ENCODE measurements at regions not wholly inside any gene's neighbourhood (a gene's known extent, or its start where the extent isn't known, plus 50 kb on each side); places are given as distances from the start of the nearest gene placed in this dataset.

- DNase-seq: no peak
Measured at GRCh38 chr9:26477963-26478362, 414.6 kb downstream of the CAAP1 start.

GRCh38 chr9:26471261-26471660, 421.3 kb downstream of the CAAP1 start:
- DNase-seq: no peak

DNA sequence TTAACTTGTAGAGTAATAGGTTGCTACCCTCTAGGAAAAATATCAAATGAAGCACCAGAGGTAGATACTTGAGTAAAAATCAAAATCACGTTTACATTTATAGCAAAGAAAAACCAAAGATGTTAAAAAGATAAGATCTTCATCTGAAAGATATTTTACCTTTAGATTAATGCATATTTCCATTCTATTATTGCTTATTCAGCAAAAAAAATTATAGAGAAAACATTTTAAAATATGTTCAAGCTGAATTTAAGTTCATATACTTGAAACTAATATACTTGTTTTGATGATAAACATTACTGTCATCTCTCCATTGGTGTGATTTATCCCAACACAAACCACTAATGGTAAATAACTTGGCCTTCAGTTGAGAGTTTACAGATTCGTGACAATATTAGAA, 422.3 kb downstream of the CAAP1 start:
- DNase-seq: no peak

- no peak for DNase-seq
Measured at GRCh38 chr9:26463837-26464236, 428.8 kb downstream of the CAAP1 start.

GRCh38 chr9:26462751-26463150, 429.9 kb downstream of the CAAP1 start:
- DNase-seq: no peak

- DNase-seq: no peak
Measured at GRCh38 chr9:26462213-26462612, 430.4 kb downstream of the CAAP1 start.

DNA sequence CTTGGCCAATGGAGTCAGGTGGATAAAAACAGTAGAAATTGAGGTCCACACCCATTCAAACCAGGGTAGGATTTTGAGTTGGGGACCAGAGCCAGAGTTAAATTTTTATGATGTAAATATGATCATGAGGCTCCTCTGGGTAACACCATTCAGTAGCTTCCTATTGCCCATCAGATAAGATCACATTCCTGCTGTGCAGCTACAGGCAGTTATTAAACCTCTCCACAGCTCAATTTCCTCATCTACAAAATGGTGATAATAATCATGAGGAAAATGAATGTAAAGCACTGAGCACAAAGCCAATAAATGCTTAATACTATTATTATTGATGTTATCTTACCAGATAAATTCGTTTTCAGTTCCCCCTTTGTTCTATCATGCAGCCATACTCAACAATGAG, 432.0 kb downstream of the CAAP1 start:
- DNase-seq: no peak

- no peak for DNase-seq
Measured at GRCh38 chr9:26459959-26460358, 432.6 kb downstream of the CAAP1 start.

DNA sequence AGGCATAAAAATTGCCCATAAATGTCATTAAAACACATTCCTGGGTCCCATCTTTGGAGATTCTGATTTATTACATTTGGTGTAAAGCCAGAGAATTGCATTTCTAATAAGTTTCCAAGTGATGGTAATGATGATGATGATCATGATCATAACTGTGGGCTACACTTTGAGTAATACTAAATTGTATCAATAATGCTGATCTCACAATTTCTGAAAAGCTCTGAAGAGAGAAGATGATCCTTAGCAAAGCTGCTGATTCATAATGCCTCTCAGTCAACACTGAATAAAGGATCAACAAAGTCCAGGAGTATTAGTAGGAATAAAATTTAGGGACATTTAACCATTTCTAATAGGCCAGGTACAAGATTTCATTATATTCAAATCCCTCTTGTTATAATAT, 434.5 kb downstream of the CAAP1 start:
- DNase-seq: no peak

DNA sequence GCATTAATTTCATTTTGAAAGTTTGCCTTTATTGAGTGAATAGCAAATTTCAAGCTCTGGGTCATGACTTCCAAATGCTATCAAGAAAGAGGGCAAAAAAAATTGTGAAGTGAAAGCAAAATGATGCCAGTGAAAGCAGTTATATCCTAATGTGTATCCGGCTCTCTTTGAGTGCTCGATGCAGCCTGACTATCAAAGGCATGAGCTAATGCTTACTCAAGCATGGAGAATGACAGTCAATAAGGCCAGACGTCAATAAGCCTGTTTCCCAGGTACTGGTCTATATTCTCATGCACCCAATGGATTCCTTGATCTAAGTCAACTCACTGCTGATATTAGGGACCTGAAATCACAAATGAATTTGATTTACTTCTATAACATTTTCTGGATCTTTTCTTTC, 435.5 kb downstream of the CAAP1 start:
- no peak for DNase-seq

DNA sequence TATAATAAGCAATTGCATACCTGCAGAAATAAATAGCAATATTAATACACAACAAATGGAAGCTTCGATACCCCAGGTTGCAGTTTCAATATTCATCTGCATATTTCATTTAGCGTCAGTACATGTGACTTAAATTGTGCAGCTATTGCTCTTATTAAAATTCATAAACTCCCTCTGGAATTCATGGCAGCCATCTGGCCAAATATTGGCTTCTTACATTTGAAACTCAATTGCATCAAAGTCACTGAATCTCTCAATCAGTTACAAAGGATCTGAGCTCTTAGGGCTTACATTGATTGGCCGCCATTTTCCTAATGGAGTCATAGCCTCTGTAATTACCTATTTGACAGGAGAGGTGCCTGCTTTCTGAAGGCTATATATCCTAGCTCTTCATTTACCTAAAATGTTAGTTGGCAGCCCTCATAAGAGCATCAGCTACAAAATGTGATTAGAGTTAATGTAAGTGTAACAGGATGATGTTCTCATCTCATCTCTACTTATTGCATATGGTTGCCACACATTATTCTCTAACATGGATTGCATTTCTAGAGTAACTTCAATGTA, 453.5 kb downstream of the CAAP1 start:
- DNase-seq: no peak

DNA sequence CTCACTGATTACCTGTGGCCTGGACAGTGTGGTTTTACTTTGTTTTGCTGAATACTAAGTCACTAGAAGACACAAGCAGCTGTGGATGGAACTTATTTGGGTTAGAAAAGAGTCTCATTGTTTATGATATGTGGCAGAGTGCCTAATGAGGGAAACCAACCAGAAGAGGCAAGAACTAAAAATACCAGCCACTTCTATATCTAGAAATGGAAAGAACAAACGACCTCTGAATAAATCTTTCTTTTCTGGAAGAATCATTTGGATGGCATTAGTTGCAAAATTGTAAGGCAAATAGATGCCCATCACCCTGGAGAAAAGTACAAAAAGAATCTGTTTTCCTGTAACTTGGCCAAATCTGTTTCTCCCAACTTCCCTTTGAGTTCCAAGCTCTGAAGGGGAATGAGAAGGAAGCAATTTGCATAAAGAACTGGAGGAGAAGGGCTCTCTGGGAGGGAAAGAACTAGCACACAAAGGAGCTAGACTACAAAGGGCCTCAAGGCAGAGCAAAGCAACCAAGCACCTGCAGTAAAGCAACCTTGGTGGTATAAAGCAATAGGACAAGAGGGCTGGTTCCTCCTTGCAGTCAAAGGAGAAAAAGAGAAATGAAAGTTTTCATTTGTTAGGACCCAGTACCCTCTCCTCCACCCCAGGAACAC, 455.4 kb downstream of the CAAP1 start:
- no peak for DNase-seq

- DNase-seq: no peak
Measured at GRCh38 chr9:26426551-26427131, 466.0 kb downstream of the CAAP1 start.

GRCh38 chr9:26418480-26418879, 474.1 kb downstream of the CAAP1 start:
- no peak for DNase-seq

DNA sequence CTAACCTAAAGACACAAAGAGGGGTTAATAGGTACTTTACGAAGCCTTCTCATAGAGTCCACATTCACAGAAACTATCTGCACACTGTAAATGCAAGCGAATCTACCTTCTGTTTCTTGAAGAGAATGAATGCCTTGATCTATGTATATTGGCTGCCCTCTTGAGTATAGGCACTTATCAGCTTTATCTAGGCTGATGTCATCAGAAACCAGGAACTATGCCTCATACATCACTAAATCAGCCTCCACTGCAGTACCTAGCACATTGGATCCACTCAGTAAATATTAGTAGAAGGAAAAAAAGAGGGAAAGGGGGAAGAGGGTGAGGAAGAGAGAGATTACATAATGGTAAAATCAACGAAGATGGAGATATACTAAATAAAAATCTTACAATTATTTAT, 477.1 kb downstream of the CAAP1 start:
- DNase-seq: no peak

- no peak for DNase-seq
Measured at GRCh38 chr9:26413611-26414010, 479.0 kb downstream of the CAAP1 start.

GRCh38 chr9:26412446-26412845, 480.2 kb downstream of the CAAP1 start:
- no peak for DNase-seq

- DNase-seq: no peak
Measured at GRCh38 chr9:26406676-26407075, 485.9 kb downstream of the CAAP1 start.

DNA sequence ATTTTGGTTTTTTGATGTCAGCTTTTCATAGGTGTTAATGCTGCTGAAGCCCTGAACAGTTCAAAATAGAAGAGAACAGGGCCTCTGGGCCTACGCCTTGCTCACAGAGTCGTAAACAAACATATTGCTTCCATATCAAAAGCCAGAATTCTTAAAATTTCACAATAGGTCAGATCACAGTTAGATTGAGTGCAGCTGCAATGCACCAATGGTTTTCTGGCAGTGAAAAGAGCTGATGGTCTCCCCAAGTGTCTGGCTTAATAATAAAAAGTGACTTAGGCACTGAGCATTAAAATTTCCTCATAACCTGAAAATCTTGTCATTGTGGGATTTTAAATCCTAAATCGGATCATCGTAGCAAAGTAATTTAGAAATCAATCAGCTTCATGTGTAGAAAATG, 493.0 kb downstream of the CAAP1 start:
- DNase-seq: no peak

GRCh38 chr9:26394025-26394424, 498.6 kb downstream of the CAAP1 start:
- no peak for DNase-seq

DNA sequence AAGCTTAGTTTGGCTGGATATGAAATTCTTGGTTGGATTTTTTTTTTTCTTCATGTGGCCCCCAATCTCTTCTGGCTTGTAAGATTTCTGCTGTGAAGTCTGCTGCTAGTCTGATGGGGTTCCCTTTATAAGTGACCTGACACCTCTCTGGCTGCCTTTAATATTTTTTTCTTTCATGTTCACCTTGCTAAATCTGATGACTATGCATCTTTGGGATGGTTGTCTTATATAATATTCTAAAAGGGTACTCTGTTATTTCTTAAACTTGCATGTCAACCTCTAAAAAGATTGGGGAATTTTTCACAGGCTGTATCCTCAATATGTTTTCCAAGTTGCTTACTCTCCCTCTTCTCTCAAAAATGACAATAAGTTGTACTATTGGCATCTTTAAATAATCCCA, 500.0 kb downstream of the CAAP1 start:
- DNase-seq: no peak

DNA sequence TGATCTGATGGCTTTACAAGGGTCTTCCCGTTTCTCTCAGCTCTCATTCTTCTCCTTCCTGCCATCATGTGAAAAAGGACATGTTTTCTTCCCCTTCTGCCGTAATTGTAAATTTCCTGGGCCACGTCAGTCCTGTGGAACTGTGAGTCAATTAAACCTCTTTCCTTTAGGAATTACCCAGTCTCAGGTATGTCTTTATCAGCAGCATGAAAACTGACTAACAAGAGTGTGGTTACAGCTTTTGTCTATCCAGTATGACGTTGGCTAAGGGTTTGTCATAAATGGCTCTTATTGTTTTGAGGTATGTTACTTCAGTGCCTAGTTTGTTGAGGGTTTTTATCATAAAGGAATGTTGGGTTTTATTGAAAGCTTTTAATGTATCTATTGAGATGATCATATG, 501.6 kb downstream of the CAAP1 start:
- DNase-seq: no peak

GRCh38 chr9:26375448-26375847, 517.2 kb downstream of the CAAP1 start:
- peak; percentile 69 for DNase-seq

DNA sequence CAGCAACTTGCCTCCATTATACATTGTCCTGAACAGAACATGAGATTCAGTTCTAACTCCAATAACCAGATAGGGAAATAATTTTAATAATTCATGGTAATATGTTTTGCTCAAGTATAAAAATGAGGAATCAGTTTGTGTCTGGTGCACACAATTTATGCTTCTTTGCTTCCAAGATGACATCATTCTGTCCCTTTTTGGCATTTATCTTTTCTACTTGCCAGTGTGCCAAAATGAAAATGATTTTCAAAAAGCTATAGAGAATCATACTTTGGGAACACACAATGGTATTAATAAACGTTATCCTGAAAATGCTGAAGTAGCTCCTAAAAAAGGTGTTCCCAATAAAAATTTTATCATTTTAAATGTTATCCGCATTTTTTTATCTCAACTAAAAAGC, 519.0 kb downstream of the CAAP1 start:
- no peak for DNase-seq

DNA sequence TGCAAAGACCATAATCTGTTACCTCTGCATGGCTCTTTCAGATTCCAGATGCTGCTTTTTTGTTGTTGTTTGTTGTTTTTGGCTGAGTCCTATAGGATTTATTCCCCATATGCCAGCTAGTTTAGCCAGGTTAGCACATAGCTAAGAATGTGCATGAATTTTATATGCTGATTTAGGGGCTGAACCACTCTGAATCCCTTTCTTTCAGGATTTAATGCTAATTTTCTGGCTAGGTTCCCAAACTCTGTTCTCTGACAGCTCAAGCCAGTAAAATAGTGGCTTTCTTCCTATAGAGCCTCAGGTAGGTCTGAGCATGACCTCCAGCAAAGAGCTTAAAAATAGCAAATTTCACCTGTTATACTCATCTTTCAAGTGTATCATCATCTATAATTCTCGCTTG, 521.4 kb downstream of the CAAP1 start:
- no peak for DNase-seq
